GM21529 (cell line): ENCODE measurements at regions not wholly inside any gene's neighbourhood (a gene's known extent, or its start where the extent isn't known, plus 50 kb on each side); places are given as distances from the start of the nearest gene placed in this dataset.
"Not testable (repeated sequence)": the region's sequence is repeated elsewhere in the genome, so short reads cannot be mapped to it uniquely, and the experiment has no call there.

Experiments
- ATAC-seq: cut with Tn5 transposase; IDR thresholded peaks from one replicate; pipeline ENCODE4 v1.9.1; 2021; ENCODE audit not compliant: unreplicated experiment

DNA sequence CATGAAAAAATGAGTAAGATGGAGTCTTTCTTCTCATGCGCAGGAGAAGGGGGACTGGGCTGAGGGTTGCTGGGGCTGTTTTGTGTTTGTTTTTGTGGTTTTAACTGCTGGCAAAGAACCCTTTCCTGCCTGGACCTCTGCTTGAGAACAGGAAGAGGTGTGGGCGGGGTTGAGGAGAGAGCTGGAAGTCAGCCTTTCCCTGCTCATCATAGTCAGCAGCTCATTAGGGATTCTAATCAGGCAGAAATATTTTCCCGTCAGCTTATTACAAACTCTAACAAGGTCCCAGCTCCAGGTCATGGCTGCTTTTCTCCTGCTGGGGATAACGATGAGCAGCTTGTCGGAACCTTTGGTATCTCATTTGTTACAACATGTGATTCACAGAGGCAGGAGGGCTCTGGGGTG, 185.0 kb upstream of the NRXN3 start:
- no peak for ATAC-seq

GRCh38 chr14:77986773-77987172, 183.4 kb upstream of the NRXN3 start:
- ATAC-seq, result no peak

- ATAC-seq, result no peak
These were observed 181.9 kb upstream of the NRXN3 start for GRCh38 chr14:77988096-77988870.

DNA sequence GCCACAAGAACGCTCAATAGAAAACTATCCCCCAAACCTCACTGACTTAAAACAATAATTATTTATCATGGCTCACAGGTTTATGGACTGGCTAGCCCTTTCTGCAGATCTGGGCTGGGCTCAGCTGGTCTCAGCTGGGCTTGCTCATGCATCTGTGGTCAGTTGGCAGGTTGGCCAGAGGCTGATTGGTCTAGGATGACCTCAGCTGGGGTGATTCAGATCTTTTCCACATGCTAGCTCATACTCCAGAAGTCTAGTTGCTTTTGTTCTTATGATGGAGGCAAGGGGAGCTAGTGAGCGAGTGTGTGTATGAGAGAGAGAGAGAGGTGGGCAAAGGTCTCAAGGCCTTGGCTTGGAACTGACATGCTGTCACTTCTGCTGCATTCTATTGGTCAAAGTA, 181.2 kb upstream of the NRXN3 start:
- ATAC-seq, result no peak

DNA sequence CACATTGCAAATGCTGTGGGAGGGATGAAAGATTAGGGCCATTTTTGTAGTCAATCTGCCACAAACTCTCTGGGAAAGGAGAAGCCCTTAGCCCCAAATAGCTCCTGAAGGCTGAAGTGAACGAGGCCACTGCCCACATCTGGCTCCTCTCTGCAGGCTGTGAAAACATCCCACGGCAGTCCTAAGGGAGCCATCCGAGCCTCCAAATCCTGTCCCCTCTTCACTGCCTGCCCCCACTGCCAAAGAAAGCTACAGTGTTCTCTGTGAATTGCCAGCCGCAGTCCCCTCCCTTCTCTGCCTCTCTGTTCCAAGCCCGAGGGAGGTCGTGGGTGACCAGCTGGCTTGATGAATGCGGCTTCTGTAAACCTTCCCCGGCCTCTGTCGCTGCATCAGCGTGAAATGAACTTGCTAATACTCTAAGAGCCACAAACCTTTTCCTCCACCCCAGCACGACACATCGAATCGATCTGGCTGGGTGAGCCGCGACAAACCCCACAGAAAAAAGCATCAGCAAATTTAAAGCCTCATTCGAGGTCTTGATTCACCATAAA, 180.7 kb upstream of the NRXN3 start:
- ATAC-seq, result no peak

- ATAC-seq, result no peak
These were observed 179.8 kb upstream of the NRXN3 start for GRCh38 chr14:77990337-77990736.

GRCh38 chr14:77991128-77991772, 178.9 kb upstream of the NRXN3 start:
- ATAC-seq, result no peak

DNA sequence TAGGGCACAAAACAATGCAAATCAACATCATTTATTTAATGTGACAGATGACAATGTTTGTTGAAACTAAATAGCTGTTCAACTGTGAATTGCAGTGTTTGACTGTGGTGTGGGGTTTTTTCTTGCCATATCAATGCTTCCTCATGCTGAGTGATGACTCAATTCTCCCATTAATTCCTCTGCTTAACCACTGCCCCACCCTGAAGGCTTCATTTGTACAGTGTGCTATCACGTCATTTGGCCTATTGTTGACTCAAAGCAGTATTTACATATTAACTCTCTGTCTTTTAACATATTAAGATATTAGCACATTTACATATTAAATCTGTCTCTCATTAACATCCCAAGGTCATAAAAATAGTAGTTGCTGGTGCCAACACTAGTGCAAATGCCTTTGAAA, 164.8 kb upstream of the NRXN3 start:
- peak; percentile 91 for ATAC-seq

DNA sequence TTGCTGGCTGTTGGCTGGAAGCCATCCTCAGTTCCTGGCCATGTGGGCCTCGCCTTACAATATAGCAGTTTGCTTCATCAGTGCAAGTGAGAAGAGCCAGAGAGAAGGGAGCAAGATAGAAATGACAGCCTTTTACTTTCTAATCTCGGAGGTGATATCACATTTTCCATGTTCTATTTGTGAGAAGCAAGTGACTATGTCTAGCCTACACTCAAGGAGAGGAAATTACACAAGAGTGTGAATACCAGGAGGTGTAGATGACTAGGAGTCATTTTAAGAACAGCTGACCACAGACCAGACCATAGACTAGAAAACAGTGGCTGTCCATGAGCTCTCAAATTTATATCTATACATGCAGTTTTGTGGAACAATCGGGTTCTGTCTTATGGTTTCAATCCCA, 163.0 kb upstream of the NRXN3 start:
- no peak for ATAC-seq

GRCh38 chr14:78010688-78011087, 159.5 kb upstream of the NRXN3 start:
- no peak for ATAC-seq

GRCh38 chr14:78013911-78014310, 156.3 kb upstream of the NRXN3 start:
- ATAC-seq, result not testable (repeated sequence)

- no peak for ATAC-seq
These were observed 153.6 kb upstream of the NRXN3 start for GRCh38 chr14:78016532-78016931.

GRCh38 chr14:78018283-78018682, 151.9 kb upstream of the NRXN3 start:
- no peak for ATAC-seq

- ATAC-seq, result peak; percentile 77
These were observed 148.1 kb upstream of the NRXN3 start for GRCh38 chr14:78022059-78022458.

GRCh38 chr14:78023112-78023511, 147.1 kb upstream of the NRXN3 start:
- no peak for ATAC-seq

DNA sequence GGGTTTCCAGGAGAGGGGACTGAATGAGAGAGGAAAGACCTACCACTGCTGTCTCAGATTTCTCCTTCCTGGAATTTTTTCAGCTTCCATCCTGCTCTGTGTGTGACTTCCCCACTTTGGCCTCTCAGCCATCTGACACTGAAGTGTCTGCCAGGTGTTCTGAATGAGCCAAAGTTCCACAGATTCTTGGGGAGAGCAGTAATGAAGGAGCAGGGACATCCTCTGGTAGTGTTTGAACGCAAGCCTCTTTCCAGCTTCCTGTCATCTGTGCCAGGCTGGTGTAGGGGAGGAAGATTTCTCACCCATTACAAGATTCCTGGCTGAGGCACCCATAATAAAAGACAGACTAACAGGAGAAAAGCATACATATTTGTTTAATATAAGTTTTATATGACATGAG, 141.7 kb upstream of the NRXN3 start:
- no peak for ATAC-seq

- ATAC-seq, result no peak
These were observed 140.4 kb upstream of the NRXN3 start for GRCh38 chr14:78029601-78030372.

GRCh38 chr14:78043349-78043748, 126.8 kb upstream of the NRXN3 start:
- ATAC-seq, result no peak

GRCh38 chr14:78048120-78048519, 122.1 kb upstream of the NRXN3 start:
- no peak for ATAC-seq

- not testable (repeated sequence) for ATAC-seq
These were observed 113.3 kb upstream of the NRXN3 start for GRCh38 chr14:78056890-78057289.

DNA sequence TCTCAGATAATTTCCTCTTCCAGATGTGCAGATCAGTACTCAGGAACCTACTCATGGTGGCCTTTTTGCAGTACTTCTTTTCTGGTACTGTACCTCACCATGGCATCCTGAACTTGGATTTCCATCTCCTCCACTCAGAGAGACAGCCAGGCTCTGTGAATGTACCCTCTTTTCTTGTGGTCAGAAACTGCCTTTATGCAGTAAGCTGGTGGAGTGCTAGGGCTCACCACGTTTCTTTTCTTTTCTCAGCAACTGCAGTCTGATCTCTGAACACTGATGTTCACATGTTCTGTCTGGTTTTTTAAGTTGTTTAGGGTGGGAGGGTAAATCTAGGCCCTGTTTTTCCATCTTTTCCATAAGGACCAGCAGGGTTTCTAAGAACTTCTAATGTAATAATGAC, 99.8 kb upstream of the NRXN3 start:
- no peak for ATAC-seq
